Suprapubic skin (tissue), 4 donors: ENCODE measurements at regions not wholly inside any gene's neighbourhood (a gene's known extent, or its start where the extent isn't known, plus 50 kb on each side); places are given as distances from the start of the nearest gene placed in this dataset.

Source experiments
- DNase-seq, 2 donors: peaks; one replicate each; pipeline ENCODE4 v3.0.0-alpha.2; 2019; ENCODE audit warnings: low spot score in 2 of 2
- H3K27ac ChIP-seq: fragments of 200-600 bp; sonication (generic); one replicate; pipeline ENCODE4 v1.5.1; 2019
- H3K27me3 ChIP-seq: fragments of 200-600 bp; sonication (generic); one replicate; pipeline ENCODE4 v1.5.1; 2019
- H3K36me3 ChIP-seq: fragments of 200-600 bp; sonication (generic); one replicate; pipeline ENCODE4 v1.5.1; 2019
- H3K4me1 ChIP-seq: fragments of 200-600 bp; sonication (generic); one replicate; pipeline ENCODE4 v1.5.1; 2019
- H3K4me3 ChIP-seq: fragments of 200-600 bp; sonication (generic); one replicate; pipeline ENCODE4 v1.5.1; 2019; ENCODE audit warnings: mild to moderate bottlenecking
- H3K9me3 ChIP-seq: fragments of 200-600 bp; sonication (generic); one replicate; pipeline ENCODE4 v1.5.1; 2019
- CTCF ChIP-seq, 2 donors: fragments of 200-600 bp in 1 of 2; fragments of 450-650 bp in 1 of 2; sonication (generic) in 1 of 2; IDR thresholded peaks; one replicate each; pipeline ENCODE4 v1.5.1; 2016 to 2019; ENCODE audit warnings: antibody characterized with exemption in 2 of 2, mild to moderate bottlenecking in 1 of 2, moderate library complexity in 1 of 2
- EP300 ChIP-seq: sonication (generic); formaldehyde crosslinking; IDR thresholded peaks from one replicate; pipeline ENCODE4 v1.6.1; 2017; ENCODE audit warnings: antibody characterized with exemption
- POLR2A ChIP-seq, 2 donors: fragments of 450-650 bp; IDR thresholded peaks; one replicate each; pipeline ENCODE4 v1.6.1; 2017; ENCODE audit warnings: antibody characterized with exemption in 2 of 2, mild to moderate bottlenecking in 2 of 2, moderate library complexity in 2 of 2
- POLR2AphosphoS5 ChIP-seq, 3 donors: sonication (generic); formaldehyde crosslinking; IDR thresholded peaks; one replicate each; pipeline ENCODE4 v1.6.1; 2017; ENCODE audit warnings: antibody characterized with exemption in 3 of 3
- WGBS: methylation state at CpG from one replicate; pipeline ENCODE4 v1.1.5; 2018; 5-methylcytosine and 5-hydroxymethylcytosine counted together

- TF ChIP-seq POLR2A (IDR thresholded peaks at IDR 0.05): no peak
- no peak overlapping the region for H3K4me3 ChIP-seq
- 95% methylated on average over 2 of the region's 2 CpGs for WGBS
- no peak for DNase-seq
- no peaks in the 10 kb centered on the region for H3K9me3 ChIP-seq
- no peaks in the 10 kb centered on the region for H3K27me3 ChIP-seq
- no peaks in the 10 kb centered on the region for H3K4me1 ChIP-seq
- no peak overlapping the region for H3K27ac ChIP-seq
- no peaks in the 10 kb centered on the region for H3K36me3 ChIP-seq
Observed at GRCh38 chr2:129369437-129369836, 610.0 kb upstream of the RAB6C start.

- no peak for DNase-seq
- Histone ChIP-seq H3K4me1 (peaks cover 5% of the 10 kb centered on the region), H3K4me3 (no peak overlapping the region), H3K27me3 (no peaks in the 10 kb centered on the region), H3K9me3 (no peaks in the 10 kb centered on the region), H3K27ac (no peak overlapping the region), H3K36me3 (no peaks in the 10 kb centered on the region)
- TF ChIP-seq CTCF (IDR thresholded peaks at IDR 0.05) (no peak), POLR2A (IDR thresholded peaks at IDR 0.05) (no peak), EP300 (no peak), POLR2AphosphoS5 (IDR thresholded peaks at IDR 0.05) (no peak)
- WGBS: 79% methylated on average over 7 of the region's 7 CpGs
Observed at GRCh38 chr2:129374452-129374851, 605.0 kb upstream of the RAB6C start.

- WGBS: 71% methylated on average over 13 of the region's 13 CpGs
Observed at GRCh38 chr2:129375632-129376425, 603.6 kb upstream of the RAB6C start.

GRCh38 chr2:129376426-129377077, 602.9 kb upstream of the RAB6C start:
- Histone ChIP-seq H3K4me1 (peaks cover 5% of the 10 kb centered on the region), H3K27ac (no peak overlapping the region), H3K4me3 (no peak overlapping the region), H3K9me3 (no peaks in the 10 kb centered on the region), H3K27me3 (no peaks in the 10 kb centered on the region), H3K36me3 (no peaks in the 10 kb centered on the region)
- DNase-seq: no peak
- WGBS: 62% methylated on average over 14 of the region's 16 CpGs
- no peak for TF ChIP-seq POLR2AphosphoS5 (IDR thresholded peaks at IDR 0.05)
- no peak for TF ChIP-seq EP300
- TF ChIP-seq POLR2A (IDR thresholded peaks at IDR 0.05): no peak
- TF ChIP-seq CTCF (IDR thresholded peaks at IDR 0.05): no peak

More at GRCh38 chr2:129375632-129376425, 603.6 kb upstream of the RAB6C start:
- Histone ChIP-seq H3K27me3 (no peaks in the 10 kb centered on the region), H3K36me3 (no peaks in the 10 kb centered on the region), H3K27ac (no peak overlapping the region), H3K9me3 (no peaks in the 10 kb centered on the region), H3K4me1 (peaks cover 5% of the 10 kb centered on the region), H3K4me3 (no peak overlapping the region)
- no peak for DNase-seq
- TF ChIP-seq POLR2A (IDR thresholded peaks at IDR 0.05) (no peak), POLR2AphosphoS5 (IDR thresholded peaks at IDR 0.05) (no peak), EP300 (no peak), CTCF (IDR thresholded peaks at IDR 0.05) (no peak)

- H3K27ac ChIP-seq: no peak overlapping the region
- TF ChIP-seq CTCF (IDR thresholded peaks at IDR 0.05) (no peak), EP300 (no peak), POLR2A (IDR thresholded peaks at IDR 0.05) (no peak), POLR2AphosphoS5 (IDR thresholded peaks at IDR 0.05) (no peak)
Observed at GRCh38 chr2:129377078-129377469, 602.4 kb upstream of the RAB6C start.

More at GRCh38 chr2:129377078-129377469, 602.4 kb upstream of the RAB6C start:
- no peak overlapping the region for H3K4me3 ChIP-seq
- H3K27me3 ChIP-seq: no peaks in the 10 kb centered on the region
- peaks cover 5% of the 10 kb centered on the region for H3K4me1 ChIP-seq
- DNase-seq: no peak
- no peaks in the 10 kb centered on the region for H3K9me3 ChIP-seq
- no peaks in the 10 kb centered on the region for H3K36me3 ChIP-seq
- WGBS: 79% methylated on average over 3 of the region's 4 CpGs
